ENCODE measurements at regions not wholly inside any gene's neighbourhood (a gene's known extent, or its start where the extent isn't known, plus 50 kb on each side); places are given as distances from the start of the nearest gene placed in this dataset.

DNA sequence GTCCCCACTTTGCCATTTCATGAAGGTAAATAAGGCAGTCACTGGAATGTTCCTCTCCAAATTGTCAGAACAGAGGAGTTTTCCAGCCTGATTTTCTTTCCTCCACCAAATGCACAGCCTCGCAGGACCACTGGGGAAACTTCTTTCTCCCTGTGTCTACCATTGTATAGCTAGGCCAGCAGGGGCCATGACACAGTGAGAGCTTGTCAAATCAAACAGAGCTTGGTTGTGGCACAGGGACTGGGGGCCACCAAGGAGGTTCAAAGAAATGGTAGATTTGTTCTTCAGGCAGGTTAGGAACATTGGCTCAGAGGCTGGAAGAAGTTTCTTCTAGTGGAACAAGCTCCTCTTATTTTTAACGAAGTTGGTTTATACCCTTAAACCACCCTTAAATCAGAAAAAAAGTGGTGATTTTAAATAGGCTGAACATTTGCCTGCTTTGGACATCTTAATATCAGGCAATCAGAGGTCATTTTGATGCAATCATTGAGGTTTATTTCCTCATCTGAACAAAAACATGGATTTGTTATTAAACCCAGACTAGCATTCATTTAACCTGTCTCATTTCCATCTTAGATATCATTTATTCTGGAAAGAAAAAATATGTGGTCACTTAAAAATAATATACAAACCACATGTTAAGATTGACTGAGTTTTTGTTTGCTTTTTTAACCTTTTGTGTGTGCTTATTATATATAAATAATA, 105.6 kb downstream of the GTPBP8 start:
- DNase-seq, result no peak

DNA sequence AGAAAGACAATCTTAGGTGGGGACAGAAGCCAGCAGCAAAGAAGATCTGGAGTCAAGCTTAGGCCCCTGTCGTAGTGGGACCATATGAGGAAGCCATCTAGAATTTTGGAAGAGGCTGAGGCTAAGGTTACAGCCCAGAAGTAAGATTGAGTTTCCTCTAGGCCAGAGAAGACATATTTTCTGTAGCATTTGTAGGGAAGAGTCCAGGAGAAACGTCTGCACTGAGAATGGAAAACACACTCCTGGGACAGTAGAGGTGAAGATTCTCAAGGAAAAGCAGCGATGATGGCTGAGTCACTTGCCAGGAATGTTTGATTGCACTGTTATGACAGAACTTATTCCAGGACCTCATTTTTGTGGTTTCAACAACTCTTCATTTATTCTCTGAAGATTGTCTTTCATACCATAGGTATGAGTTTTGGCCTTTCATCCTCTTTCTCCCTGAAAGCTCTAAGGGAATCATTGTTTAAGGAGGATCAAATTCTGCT, 107.2 kb downstream of the GTPBP8 start:
- DNase-seq, result no peak

DNA sequence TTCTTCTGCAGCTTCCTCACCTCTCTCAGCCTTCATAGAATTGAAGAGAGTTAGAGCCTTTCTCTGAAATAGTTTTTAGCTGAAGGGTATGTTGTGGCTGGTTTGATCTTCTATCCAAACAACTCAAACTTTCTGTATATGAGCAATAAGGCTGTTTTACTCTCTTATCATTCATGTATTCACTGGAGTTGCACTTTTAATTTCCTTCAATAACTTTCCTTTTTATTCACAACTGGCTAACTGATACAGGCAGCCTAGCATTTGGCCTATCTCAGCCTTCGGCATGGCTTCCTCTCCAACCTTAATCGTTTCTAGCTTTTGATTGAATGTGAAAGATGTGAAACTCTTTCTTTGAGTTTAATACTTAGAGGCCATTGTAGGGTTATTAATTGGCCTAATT, 109.3 kb downstream of the GTPBP8 start:
- DNase-seq, result no peak

DNA sequence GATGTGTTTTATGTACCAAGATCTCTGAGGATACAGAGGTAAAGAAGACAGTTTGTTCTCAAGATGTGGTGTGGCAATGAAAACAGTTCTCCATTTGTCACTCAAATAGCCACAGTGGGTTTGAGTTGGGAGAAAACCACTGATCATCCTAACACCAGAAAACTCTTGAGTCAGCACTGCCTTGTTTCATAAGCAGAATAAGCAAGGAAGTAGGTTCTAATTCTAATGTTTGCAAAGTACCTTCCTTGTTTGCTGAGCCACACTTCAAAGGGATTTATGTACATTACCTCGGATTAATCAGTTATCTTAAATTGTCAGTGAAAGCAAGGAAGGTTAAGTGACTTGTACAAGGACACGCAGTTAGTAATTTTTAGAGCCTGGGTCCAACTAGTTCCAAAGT, 107.8 kb upstream of the BOC start:
- DNase-seq, result no peak

DNA sequence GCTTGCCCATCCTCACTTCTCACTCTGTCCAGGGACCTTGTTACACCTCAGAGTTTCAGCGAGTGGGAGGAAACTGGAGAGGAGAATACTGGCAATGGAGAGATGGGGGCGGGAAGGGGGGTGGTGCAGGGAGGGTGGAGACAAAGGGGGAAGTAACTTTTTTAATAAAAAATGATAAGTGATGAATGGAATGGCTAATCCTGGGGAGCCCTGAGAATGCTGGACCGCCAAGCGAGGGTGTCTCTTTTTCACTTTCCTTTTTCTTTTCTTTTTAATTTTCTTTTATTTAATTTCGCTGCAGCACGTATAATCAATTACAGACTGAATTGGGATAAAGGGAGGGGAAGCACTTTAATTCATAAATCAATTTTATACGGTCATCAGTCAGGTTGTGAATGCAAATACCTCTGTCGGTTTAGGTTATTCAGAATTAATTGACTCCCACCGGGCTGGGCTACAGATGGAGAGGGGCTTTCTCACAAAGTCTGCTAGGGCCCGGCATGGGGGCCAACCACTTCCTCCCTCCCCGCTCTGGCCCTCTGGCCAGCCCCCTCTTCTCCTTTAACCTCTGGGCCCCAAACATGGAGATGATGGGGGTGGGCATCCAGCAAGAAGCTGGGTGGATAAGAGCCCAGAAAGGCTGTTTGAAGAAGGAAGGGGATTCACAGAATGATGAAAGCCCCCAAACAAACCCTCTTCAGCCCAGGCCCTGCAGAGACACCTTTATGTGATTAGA, 106.8 kb upstream of the BOC start:
- DNase-seq, result no peak

DNA sequence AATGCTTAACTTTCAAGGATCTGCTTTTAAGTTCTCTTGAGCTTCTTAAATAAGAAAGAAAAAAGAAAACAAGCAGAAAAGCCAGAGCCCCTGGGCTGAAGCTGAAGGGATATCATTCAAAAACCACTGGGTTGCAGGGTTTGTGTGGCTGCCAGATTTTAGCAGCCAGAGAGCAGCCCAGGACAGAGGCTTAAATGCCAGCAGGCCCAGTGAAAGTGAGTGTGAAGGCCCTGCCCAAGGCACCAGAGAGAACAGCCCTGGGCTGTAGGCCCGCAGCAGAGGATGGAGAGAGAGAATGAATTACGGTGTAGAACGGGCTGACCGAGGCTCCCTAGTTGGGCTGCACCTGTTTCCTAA, 106.3 kb upstream of the BOC start:
- DNase-seq, result no peak

DNA sequence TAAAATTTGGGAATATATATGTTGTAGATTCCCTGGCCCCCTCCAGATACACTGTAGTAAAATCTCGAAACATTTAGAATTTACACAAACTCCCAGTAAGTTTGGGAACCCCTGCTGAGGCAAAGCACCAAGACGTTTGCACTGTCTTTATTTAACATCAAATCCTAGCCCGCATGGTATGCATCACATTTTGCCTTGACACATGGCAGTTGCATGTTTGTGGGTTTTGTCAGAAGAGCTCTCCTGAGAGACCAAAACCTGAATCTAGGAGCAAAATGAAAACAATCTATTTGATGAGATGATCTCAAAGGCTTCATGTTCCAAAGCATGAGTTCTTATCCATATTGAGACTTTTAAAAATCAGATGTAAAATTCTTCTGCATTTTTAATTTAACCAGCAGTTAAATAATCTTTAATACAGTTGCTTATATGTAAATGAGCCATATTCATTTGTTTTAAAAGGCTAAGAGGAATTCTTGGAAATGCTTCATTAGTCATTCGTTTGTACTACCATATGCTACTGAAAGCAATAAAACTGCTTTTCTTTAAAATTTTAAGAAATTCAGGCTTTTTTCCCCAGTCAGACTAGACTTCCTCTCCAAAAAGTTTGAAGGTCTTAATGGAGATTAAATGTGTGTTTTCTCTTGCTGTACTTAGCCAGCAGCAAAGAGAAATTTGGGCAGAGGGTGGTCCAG, 105.2 kb upstream of the BOC start:
- DNase-seq, result no peak

DNA sequence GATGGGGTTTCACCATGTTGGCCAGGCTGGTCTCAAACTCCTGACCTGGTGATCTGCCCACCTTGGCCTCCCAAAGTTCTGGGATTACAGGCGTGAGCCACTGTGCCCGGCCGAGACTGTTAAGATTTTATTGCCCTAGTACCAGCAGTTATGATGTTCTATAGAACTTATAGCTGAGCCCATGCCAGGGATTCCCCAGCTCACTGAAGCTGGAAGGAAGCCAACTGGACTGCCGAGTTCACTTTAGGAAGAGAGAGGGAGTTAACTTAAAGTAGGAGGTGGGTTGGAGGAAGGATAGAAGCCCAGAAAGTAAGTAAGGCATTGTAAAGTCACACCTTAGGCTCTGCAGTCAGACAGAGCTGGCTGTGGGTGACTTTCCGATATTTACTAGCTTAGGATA, 101.1 kb upstream of the BOC start:
- no peak for DNase-seq

DNA sequence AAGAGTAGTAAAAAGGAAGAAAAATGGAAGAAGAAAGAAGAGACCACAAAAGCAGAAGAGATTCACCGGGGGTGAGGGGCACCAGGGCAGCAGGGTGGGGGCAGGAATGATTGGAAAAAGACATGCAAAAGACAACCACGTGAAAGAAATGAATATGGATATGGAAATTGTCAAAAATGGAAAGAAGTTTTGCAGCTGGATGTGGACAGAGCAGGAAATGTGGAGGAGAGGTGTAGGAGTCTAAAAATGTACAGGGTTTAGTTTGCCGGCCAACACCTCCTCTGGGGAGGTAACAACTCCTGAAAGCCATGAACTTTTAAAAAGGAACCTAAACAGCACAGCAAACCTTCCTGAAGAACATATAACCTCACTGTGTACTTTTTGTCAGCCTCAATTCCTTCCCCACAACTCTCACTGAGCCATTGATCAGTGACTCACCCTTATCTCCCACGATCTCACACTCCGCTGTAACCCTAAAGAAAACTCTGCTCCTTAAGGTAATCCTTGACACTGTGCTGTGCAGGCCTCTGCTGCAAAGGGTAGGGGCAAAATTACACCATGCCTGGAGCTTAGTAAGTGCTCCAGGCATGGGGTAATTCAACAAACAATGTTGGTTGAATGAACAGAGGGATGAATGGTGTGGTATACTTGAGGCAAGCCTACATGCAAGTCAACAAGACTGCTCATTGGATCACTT, 100.2 kb upstream of the BOC start:
- DNase-seq, result no peak

DNA sequence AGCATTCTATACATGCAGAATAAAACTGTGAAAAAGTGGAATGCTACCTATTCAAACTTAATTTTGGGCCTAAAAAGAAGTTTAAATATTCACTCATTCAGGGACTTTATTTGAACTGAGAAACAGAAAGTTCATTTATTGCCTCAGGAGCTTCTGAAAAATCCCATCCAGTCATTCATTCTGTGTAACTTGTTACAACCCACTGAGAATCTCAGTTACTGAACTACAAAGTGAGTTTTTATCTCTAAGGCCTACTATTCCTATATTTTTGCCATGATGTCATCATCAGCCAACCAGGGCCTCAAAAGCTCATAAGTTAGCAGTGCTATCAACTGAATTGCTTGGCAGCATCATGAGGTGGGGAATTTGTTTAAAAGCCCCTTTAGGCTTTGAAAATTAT, 98.0 kb upstream of the BOC start:
- DNase-seq, result no peak

DNA sequence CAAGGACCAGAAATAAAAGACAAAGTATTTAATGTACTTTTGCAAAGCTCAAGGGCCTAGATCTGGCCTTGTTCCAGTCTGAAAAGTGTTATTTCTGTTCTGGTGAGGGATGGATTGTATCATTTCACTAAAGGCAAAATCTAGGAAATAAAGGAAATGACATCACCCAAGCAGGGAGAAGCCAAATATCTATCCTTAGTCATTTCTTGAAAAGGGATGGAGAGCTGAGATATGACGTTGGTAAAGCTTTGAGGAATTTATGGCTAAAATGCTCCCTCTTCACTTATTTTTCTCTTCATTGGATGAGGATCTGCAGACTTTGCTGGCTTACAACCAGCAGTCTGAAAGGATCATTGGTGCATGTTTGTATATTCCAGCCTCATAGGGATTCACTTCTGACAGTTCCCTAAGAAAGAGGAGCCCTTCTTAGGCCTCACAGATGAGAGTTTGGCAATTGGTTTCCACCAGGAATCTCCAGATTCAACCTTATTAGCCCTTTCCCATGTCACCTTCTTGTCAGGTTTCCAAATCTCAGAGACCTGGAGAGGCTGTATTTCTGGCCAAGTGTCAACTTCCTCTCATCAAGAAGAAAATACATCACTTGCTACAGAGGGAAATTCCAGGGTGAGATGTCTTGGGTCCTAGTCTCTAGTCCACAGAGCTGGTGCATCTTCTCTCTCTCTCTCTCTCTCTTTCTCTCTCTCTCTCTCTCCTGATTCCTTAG, 93.7 kb upstream of the BOC start:
- DNase-seq, result no peak

DNA sequence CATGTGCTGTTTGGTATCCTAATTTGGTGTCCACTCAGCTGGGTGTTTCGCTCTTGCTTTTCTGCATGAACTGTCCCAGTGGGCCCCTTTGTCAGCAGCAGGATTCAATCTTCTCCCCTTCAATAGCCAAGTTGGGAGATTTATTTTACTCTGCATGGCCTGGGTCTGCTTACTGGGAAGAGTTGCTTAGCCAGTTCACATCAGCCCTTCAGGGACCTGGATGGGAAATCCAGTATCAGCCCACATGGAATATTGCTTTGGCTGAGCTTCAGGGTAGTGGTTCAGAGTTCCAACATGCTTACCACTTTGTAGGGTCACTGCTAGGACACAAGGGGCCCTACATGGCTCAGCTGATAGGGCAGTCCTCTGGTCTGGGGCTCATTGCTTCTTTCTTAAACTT, 93.0 kb upstream of the BOC start:
- no peak for DNase-seq

DNA sequence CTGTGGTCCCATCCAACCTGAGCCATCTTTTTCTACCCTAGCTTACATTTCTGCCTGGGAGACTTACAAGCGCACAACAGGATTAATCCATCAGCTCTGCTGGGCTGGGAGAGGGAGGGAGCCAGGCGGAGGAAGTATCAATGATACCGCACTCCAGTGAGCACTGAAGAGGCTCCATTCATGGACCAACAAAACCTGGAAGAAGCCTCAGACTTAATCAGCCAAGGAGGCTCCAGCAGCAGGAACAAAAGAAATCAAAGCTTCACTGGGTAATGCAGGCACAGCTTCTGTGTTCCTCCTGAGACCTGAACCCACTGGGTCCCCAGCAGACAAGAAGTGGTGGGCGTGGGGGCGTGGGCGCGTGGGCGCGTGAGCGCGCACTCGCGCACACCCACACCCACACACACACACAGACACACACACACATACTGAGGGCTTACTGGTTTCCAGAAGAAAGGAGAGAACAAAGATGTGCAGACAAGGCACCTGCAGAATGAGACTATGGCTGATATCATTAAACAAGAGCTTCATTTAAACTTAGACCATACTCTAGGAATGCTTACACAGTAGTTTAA, 87.0 kb upstream of the BOC start:
- no peak for DNase-seq

DNA sequence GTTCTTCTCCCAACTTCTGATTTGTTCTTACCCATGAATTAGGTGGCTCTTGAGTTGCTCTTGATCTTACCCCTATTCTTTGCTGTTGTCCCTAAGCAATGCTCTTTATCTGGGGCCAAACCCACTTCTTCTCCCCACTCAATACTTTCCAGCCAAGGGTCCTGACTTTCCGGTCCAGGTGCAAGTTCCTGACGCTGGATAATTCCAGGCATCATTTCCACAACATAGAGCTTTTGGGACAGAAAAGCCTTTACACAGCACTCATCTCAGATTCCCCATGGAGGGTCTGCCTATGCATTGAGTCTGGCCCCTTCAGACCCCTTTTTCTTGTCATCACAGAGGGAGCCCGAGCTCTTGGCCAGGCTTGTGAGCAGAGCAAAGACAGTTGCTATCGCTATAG, 85.4 kb upstream of the BOC start:
- no peak for DNase-seq

DNA sequence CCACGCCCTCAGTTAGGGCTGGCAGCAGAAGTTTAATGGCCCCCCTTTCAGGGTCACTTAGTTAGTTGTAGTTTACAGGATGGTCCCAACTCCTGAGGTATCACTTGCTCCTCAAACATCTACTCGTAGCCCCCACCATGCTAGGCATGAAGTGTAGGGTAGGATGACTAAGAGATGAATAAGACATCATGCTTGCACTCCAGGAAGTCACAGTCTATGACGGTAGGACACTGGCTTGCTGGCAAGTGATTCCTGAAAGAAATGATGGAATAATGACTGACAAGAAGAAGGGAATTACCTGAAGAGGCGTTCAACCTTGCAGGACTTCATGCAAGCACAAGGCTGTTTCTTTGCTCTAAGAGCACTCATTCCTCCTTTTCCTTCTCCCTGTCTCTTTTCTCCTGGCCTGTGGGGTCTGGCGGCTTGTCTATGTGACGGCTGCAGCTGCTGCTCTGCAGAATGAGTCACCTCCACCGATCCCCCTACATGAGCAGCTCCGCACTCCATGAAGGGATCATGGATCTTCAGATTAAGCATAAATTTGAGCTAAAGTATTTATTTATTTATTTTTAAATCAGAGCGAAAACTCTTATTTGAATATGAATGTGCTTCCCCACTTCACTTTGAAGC, 82.9 kb upstream of the BOC start:
- DNase-seq, result no peak

DNA sequence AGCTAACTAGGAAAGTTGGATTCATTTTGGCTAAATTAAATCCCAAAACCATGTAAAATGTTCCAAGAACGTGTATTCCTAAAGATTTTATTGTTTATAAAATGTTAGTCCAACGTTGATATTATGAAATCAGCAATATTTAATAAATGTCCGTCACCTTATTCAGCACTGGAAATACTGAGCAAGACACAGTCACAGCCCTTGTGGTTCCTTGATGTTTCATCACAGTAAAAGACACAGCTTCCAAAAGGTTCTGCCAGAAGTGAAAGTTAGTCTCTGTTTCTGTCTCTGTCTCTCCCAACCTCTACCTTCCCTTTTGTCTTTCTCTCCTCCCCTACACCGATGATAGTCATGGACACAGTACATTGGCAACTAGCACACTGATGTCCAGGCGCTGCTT, 82.2 kb upstream of the BOC start:
- no peak for DNase-seq

DNA sequence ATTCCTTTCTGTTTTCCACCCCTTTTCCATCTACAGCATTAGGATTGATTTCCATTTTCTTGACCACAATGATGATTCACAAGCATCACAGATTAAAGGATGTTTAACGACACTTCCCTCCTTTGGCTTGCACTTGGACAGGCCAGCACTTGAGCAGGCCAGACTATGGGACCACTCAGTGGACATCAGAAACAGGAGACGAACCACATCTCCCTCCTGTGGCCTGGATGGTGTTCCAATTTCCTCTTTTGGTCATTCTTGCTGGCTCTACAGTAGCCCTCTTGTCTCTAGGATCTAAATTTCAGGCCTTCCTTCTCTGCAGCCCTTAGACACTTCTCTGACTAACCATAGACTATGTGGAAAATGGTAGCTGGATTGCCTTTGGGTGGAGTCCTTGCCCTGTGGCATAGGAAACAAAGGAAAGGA, 78.8 kb upstream of the BOC start:
- DNase-seq, result no peak

DNA sequence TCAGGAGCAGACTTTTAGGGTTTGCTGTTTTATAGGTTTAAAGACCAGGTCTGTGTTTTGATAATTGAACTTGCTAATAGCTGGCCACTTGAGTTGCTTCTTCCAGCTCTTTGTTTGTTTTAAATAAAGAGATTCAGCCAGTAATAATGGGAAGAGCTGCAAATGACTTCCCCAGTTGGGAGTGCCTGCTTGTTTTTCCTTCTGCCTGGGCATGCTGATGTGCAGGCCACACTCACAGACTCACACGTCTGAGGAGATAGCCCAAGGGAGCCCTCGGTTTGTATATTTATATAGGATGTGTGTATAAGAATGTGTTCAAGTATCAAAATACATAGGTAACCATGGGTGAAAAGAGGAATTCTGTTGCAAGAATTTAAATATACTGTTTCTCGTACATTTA, 78.2 kb upstream of the BOC start:
- DNase-seq, result no peak

DNA sequence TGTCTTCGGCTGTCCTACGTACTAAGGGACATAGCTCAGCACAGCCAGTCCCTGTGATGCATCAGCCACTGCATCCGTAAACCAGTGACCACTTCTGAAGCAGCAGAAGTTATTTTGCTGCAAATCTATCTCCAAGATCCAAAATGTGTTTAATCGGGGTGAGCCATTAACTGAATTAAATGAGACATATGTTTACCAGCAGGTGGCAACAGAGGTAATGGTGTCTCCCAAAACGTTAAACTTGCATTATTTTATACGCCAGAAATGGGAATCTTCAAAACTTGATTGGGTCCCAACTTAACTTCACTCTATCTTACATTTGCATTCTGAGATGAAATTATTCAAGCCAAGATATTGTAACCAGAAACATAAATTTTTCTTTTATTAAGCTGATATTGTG, 75.3 kb upstream of the BOC start:
- DNase-seq, result no peak

DNA sequence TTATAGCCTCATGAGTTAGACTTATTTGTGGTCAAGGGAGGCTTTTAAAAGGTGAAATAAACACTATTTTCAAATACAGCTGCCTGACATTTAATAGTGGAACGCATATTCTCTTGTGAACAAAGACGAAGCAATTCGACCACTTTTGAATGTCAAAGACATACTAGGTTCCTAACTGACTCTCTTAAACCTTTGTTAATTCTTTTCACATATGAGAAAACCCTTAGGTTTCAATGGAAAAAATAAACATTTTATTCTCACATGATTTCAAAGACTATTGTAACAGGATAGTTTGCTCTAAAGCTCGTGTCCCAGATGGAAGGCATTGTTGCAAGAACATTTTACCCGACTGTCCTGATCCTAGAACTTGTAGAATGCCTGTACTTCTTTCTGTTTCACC, 74.8 kb upstream of the BOC start:
- DNase-seq, result no peak

DNA sequence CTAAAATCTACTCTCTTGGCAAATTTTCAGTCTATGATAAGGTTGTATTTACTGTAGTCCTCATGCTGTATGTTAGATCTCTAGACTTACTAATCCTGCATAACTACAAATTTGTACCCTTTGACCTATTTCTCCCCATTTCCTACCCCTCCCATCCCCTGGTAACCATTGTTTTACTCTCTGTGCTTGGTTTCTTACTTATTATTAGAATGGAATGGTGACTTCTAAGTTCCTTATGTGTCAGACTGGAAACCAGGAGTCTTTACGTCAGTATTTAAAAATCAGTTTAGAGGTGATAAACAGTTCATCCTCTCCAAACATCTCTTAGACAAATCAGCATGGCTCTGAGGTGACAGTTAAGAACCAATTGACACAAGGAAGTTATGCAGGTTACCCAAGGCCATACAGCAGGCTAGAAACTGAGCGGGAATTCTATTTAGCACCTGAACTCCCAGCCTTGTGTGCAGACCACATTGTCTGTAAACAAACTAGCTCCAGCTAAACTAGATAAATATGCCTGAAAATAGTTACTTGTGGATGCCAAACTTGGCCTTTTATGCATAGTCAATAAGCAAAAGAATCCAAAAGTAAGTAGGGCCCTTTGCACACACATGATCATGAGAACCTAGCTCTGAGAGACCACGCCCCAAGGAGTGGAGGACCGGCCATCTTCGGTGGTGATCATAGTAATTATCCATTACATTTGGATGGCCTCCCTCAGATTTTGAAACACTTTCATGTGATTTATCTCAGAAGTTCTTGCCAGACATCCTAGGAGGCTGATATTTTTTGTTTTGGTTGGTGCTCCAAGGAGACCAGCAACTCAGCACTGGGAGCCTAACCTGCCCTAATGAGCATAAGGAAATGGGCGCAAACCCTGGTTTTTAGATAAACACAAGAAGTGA, 72.3 kb upstream of the BOC start:
- DNase-seq, result no peak
